H1 (cell line): ENCODE measurements at regions not wholly inside any gene's neighbourhood (a gene's known extent, or its start where the extent isn't known, plus 50 kb on each side); places are given as distances from the start of the nearest gene placed in this dataset.

Source experiments
- TF ChIP-seq, protein P1 (sequence below): IDR thresholded peaks from 2 replicates; pipeline ENCODE4 v1.6.1; 2012; ENCODE audit warnings: low read length, inconsistent platforms

DNA sequence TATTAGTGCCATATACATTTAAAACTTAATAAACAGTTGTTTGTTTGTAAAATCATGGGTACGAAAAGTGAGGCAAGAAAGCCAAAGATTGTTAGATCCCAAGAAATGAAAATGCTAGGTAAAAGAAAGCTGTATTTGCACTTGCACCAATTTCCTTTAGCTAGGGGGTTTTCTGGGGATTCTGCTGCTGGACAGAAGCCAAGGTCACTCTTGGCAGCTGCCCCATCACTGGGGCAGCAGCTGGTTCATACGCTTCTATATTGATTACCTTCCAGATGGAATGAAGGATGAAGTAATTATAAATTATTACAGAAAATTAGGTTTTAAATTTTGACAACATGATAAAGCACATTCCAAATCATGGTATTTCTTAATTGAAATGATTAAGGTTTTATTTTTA lies 127.4 kb downstream of the SLITRK5 start (continued):
- TF ChIP-seq, protein P1, sequence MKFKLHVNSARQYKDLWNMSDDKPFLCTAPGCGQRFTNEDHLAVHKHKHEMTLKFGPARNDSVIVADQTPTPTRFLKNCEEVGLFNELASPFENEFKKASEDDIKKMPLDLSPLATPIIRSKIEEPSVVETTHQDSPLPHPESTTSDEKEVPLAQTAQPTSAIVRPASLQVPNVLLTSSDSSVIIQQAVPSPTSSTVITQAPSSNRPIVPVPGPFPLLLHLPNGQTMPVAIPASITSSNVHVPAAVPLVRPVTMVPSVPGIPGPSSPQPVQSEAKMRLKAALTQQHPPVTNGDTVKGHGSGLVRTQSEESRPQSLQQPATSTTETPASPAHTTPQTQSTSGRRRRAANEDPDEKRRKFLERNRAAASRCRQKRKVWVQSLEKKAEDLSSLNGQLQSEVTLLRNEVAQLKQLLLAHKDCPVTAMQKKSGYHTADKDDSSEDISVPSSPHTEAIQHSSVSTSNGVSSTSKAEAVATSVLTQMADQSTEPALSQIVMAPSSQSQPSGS: no peak
